Activated CD8-positive, alpha-beta T cell treated with anti-CD3 and anti-CD28 coated beads, Interleukin-2, amount 10 ng/mL, durations not matched to agents 7 days and 5 days (primary cell): ENCODE measurements at regions not wholly inside any gene's neighbourhood (a gene's known extent, or its start where the extent isn't known, plus 50 kb on each side); places are given as distances from the start of the nearest gene placed in this dataset.
"Not testable (repeated sequence)": the region's sequence is repeated elsewhere in the genome, so short reads cannot be mapped to it uniquely, and the experiment has no call there.

ENCODE experiments used
- ATAC-seq: fragments of 150-1000 bp; cut with Tn5 transposase; one replicate; pipeline ENCODE4 v1.10.0; 2021; ENCODE audit warnings: moderate library complexity
- CTCF ChIA-PET: fragments of 350-600 bp; sonication (Branson Sonifier 250); formaldehyde crosslinking; loops from one replicate; lab custom pipeline; 2021; ENCODE audit warnings: antibody characterized with exemption; lab: Charles Lee
- POLR2A ChIA-PET: fragments of 350-600 bp; sonication (Branson Sonifier 250); formaldehyde crosslinking; loops from one replicate; lab custom pipeline; 2021; ENCODE audit warnings: antibody characterized with exemption; lab: Charles Lee
- DNase-seq: peaks from one replicate; pipeline ENCODE4 v3.0.0-alpha.2; 2020
- H3K27ac Mint-ChIP-seq: one replicate; pipeline ENCODE4 v1.8.0; 2021; ENCODE audit warnings: mild to moderate bottlenecking, mixed read lengths
- H3K27me3 Mint-ChIP-seq: one replicate; pipeline ENCODE4 v1.8.0; 2021; ENCODE audit warnings: low read depth, mixed read lengths
- H3K36me3 Mint-ChIP-seq: one replicate; pipeline ENCODE4 v1.8.0; 2021; ENCODE audit warnings: low read depth, mixed read lengths
- H3K4me1 Mint-ChIP-seq: one replicate; pipeline ENCODE4 v1.8.0; 2021; ENCODE audit warnings: low read depth, mixed read lengths
- H3K4me3 Mint-ChIP-seq: one replicate; pipeline ENCODE4 v1.8.0; 2021; ENCODE audit warnings: mild to moderate bottlenecking, mixed read lengths
- H3K9me3 Mint-ChIP-seq: one replicate; pipeline ENCODE4 v1.8.0; 2022; ENCODE audit warnings: mixed read lengths; ENCODE audit not compliant: insufficient read depth

- POLR2A ChIA-PET: no interaction called here
- CTCF ChIA-PET: no interaction called here
- H3K36me3 Mint-ChIP-seq: no peaks in the 10 kb centered on the region
- no peak for ATAC-seq
- H3K9me3 Mint-ChIP-seq: no peaks in the 10 kb centered on the region
- H3K4me3 Mint-ChIP-seq: no peak overlapping the region
- no peak overlapping the region for H3K27ac Mint-ChIP-seq
- no peaks in the 10 kb centered on the region for H3K4me1 Mint-ChIP-seq
- no peak for DNase-seq
- H3K27me3 Mint-ChIP-seq: no peaks in the 10 kb centered on the region
Measured at GRCh38 chrX:121854614-121854911, 807.2 kb downstream of the GLUD2 start.

DNA sequence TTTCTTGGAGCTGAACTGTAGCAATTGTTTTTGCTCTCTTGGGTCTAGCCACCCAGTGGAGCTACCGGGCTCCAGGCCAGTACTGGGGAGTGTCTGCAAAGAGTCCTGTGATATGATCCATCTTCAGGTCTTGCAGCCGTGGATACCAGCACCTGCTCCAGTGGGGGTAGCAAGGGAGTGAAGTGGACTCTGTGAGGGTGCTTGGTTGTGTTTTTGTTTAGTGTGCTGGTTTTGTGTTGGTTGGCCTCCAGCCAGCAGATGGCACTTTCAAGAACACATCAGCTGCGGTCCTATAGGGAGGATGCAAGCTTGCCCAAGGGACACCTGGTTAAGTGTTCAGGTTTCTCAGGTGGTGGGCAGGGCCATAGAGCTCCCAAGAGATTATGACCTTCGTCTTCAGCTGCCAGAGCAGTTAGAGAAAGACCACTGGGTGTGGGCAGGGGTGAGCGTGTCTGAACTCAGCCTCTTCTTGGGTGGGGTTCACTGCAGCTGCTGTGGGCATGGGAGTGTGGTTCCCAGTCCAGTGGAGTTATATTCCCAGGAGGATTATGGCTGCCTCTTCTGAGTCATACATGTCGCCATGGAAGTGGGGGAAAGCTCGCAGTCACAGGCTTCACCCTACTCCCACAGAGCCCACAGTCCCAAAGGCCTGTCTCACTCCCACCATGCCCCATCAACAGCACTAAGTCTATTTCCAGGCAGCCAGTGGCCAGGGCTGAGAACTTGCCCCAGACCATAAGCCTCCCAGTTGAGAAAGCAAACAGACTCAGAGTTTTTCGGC, 811.6 kb downstream of the GLUD2 start:
- ATAC-seq (no peak), DNase-seq (no peak)
- H3K36me3 Mint-ChIP-seq: no peaks in the 10 kb centered on the region
- no peak overlapping the region for H3K4me3 Mint-ChIP-seq
- H3K27me3 Mint-ChIP-seq: no peaks in the 10 kb centered on the region
- H3K27ac Mint-ChIP-seq: no peak overlapping the region
- H3K9me3 Mint-ChIP-seq: no peaks in the 10 kb centered on the region
- ChIA-PET POLR2A (no interaction called here), CTCF (no interaction called here)
- no peaks in the 10 kb centered on the region for H3K4me1 Mint-ChIP-seq

DNA sequence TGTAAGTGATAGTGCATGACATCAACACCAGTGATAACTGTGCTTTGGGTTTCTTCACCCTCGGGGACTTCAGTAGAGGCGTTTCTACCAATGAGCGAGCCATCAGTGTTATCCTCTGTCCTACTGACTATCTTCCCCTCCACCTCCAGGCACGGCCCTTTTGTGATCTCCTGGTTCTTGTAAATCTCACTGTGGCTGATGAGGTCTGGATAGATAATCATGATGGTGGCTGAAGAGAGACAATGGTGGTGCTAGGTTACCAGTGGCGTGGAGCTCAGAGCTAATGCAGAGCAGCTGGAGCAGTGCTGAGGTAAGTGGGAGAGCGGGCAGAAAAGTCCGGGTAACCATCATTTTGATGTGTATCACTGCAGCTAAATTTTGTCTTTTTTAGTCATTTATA, 816.6 kb downstream of the GLUD2 start:
- DNase-seq: no peak
- Mint-ChIP-seq H3K4me3 (no peak overlapping the region), H3K4me1 (no peaks in the 10 kb centered on the region), H3K9me3 (no peaks in the 10 kb centered on the region), H3K36me3 (no peaks in the 10 kb centered on the region), H3K27ac (no peak overlapping the region), H3K27me3 (no peaks in the 10 kb centered on the region)
- no peak for ATAC-seq
- POLR2A ChIA-PET: no interaction called here
- CTCF ChIA-PET: no interaction called here

DNA sequence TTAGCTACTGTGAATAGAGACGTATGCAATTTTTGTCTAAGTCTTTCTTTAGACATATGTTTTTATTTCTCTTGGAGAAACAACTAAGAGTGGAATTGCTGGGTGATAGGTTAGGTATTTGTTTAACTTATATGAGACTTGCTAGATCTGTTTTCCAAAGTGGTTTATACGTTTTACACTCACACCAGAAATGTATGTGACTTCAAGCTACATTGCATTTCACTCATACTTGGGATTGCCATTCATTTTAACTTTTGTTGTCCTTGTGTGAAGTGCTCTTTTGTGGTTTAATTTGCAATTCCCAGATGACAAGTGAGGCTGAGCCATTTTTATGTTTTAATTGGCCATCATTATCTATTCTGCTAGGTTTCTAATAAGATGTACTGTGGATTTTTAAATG, 817.2 kb downstream of the GLUD2 start:
- no peaks in the 10 kb centered on the region for H3K27me3 Mint-ChIP-seq
- no peaks in the 10 kb centered on the region for H3K36me3 Mint-ChIP-seq
- ChIA-PET POLR2A (no interaction called here), CTCF (no interaction called here)
- no peaks in the 10 kb centered on the region for H3K4me1 Mint-ChIP-seq
- no peak overlapping the region for H3K4me3 Mint-ChIP-seq
- no peaks in the 10 kb centered on the region for H3K9me3 Mint-ChIP-seq
- no peak for ATAC-seq
- H3K27ac Mint-ChIP-seq: no peak overlapping the region
- DNase-seq: no peak

GRCh38 chrX:121869876-121870477, 822.6 kb downstream of the GLUD2 start:
- no peak overlapping the region for H3K4me3 Mint-ChIP-seq
- DNase-seq: no peak
- H3K27me3 Mint-ChIP-seq: no peaks in the 10 kb centered on the region

GRCh38 chrX:121871122-121871521, 823.7 kb downstream of the GLUD2 start:
- Mint-ChIP-seq H3K36me3 (no peaks in the 10 kb centered on the region), H3K9me3 (no peaks in the 10 kb centered on the region), H3K4me3 (no peak overlapping the region), H3K27ac (no peak overlapping the region), H3K4me1 (no peaks in the 10 kb centered on the region), H3K27me3 (no peaks in the 10 kb centered on the region)
- ChIA-PET CTCF (no interaction called here), POLR2A (no interaction called here)
- DNase-seq (no peak), ATAC-seq (no peak)

More at GRCh38 chrX:121869876-121870477, 822.6 kb downstream of the GLUD2 start:
- ChIA-PET CTCF (no interaction called here), POLR2A (no interaction called here)
- no peak overlapping the region for H3K27ac Mint-ChIP-seq
- no peaks in the 10 kb centered on the region for H3K36me3 Mint-ChIP-seq
- no peak for ATAC-seq
- no peaks in the 10 kb centered on the region for H3K9me3 Mint-ChIP-seq
- H3K4me1 Mint-ChIP-seq: no peaks in the 10 kb centered on the region

- ChIA-PET POLR2A (no interaction called here), CTCF (no interaction called here)
- H3K4me3 Mint-ChIP-seq: no peak overlapping the region
- H3K36me3 Mint-ChIP-seq: no peaks in the 10 kb centered on the region
- H3K27ac Mint-ChIP-seq: no peak overlapping the region
- ATAC-seq (no peak), DNase-seq (no peak)
- no peaks in the 10 kb centered on the region for H3K9me3 Mint-ChIP-seq
- H3K4me1 Mint-ChIP-seq: no peaks in the 10 kb centered on the region
- no peaks in the 10 kb centered on the region for H3K27me3 Mint-ChIP-seq
Measured at GRCh38 chrX:121876305-121876704, 828.9 kb downstream of the GLUD2 start.

- H3K27me3 Mint-ChIP-seq, H3K9me3 Mint-ChIP-seq, H3K4me3 Mint-ChIP-seq, CTCF ChIA-PET, H3K36me3 Mint-ChIP-seq, POLR2A ChIA-PET, ATAC-seq, DNase-seq, H3K4me1 Mint-ChIP-seq, H3K27ac Mint-ChIP-seq: not testable (repeated sequence)
Measured at GRCh38 chrX:121877337-121877736, 829.9 kb downstream of the GLUD2 start.

- Mint-ChIP-seq H3K4me1 (no peaks in the 10 kb centered on the region), H3K27me3 (no peaks in the 10 kb centered on the region), H3K36me3 (no peaks in the 10 kb centered on the region), H3K27ac (no peak overlapping the region), H3K9me3 (no peaks in the 10 kb centered on the region), H3K4me3 (no peak overlapping the region)
- ATAC-seq (no peak), DNase-seq (no peak)
- ChIA-PET POLR2A (no interaction called here), CTCF (no interaction called here)
Measured at GRCh38 chrX:121886557-121886956, 839.1 kb downstream of the GLUD2 start.

- Mint-ChIP-seq H3K4me3 (no peak overlapping the region), H3K36me3 (no peaks in the 10 kb centered on the region), H3K4me1 (no peaks in the 10 kb centered on the region), H3K27ac (no peak overlapping the region), H3K9me3 (no peaks in the 10 kb centered on the region), H3K27me3 (no peaks in the 10 kb centered on the region)
- ATAC-seq (no peak), DNase-seq (no peak)
- ChIA-PET POLR2A (no interaction called here), CTCF (no interaction called here)
Measured at GRCh38 chrX:121894756-121895155, 847.3 kb downstream of the GLUD2 start.

GRCh38 chrX:121902463-121902862, 855.1 kb downstream of the GLUD2 start:
- no peak for DNase-seq
- CTCF ChIA-PET: no interaction called here

DNA sequence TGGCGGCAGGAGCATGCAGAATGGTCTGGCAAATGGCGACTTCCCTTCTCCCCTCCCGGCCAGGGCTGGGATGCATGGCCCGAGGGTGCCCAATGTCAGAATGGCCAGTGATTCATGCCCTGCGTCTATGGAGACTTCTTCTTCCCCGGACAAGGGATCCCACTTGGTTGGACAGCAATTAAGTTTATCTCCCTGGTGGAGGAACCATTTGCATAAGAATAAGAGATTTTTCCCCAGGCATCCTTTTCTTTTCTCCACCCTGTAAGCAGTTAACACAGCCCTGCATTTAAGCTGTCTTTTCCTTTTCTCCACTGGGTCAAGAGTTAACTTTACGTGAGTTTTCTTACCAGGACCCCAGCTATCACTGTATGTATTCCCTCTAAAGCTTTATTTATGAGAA, 856.6 kb downstream of the GLUD2 start:
- Mint-ChIP-seq H3K4me3 (no peak overlapping the region), H3K9me3 (no peaks in the 10 kb centered on the region), H3K36me3 (no peaks in the 10 kb centered on the region), H3K4me1 (no peaks in the 10 kb centered on the region), H3K27me3 (no peaks in the 10 kb centered on the region), H3K27ac (no peak overlapping the region)
- DNase-seq: no peak
- ChIA-PET POLR2A (no interaction called here), CTCF (no interaction called here)
- ATAC-seq: no peak

More at GRCh38 chrX:121902463-121902862, 855.1 kb downstream of the GLUD2 start:
- POLR2A ChIA-PET: no interaction called here
- Mint-ChIP-seq H3K9me3 (no peaks in the 10 kb centered on the region), H3K27ac (no peak overlapping the region), H3K36me3 (no peaks in the 10 kb centered on the region), H3K4me1 (no peaks in the 10 kb centered on the region), H3K27me3 (no peaks in the 10 kb centered on the region), H3K4me3 (no peak overlapping the region)
- ATAC-seq: no peak

GRCh38 chrX:121921258-121921657, 873.8 kb downstream of the GLUD2 start:
- Mint-ChIP-seq H3K36me3 (no peaks in the 10 kb centered on the region), H3K27ac (no peak overlapping the region), H3K4me3 (no peak overlapping the region), H3K4me1 (no peaks in the 10 kb centered on the region), H3K9me3 (no peaks in the 10 kb centered on the region), H3K27me3 (no peaks in the 10 kb centered on the region)
- ATAC-seq (no peak), DNase-seq (no peak)
- POLR2A ChIA-PET: no interaction called here
- CTCF ChIA-PET: no interaction called here
